GM10248 (cell line): ENCODE measurements at regions not wholly inside any gene's neighbourhood (a gene's known extent, or its start where the extent isn't known, plus 50 kb on each side); places are given as distances from the start of the nearest gene placed in this dataset.

Experiments
- CTCF ChIA-PET: fragments of 300-600 bp; sonication (Branson Sonifier 250); formaldehyde crosslinking; extraction: SDS; loops from one replicate; lab custom pipeline; 2021; ENCODE audit warnings: antibody characterized with exemption; lab: Yijun Ruan, JAX
- POLR2A ChIA-PET: fragments of 350-650 bp; sonication (Branson Sonifier 250); formaldehyde crosslinking; extraction: SDS; loops from one replicate; lab custom pipeline; 2020; ENCODE audit warnings: antibody characterized with exemption; lab: Yijun Ruan, JAX
- DNase-seq: peaks from one replicate; pipeline ENCODE4 v3.0.0; 2012; ENCODE audit errors: extremely low spot score
- CTCF ChIP-seq: IDR thresholded peaks from 2 replicates; pipeline ENCODE4 v1.5.1; 2012; ENCODE audit warnings: mild to moderate bottlenecking, low read depth; ENCODE audit errors: extremely low read depth, missing control alignments, control extremely low read depth

- TF ChIP-seq CTCF, result no peak
- CTCF ChIA-PET, result interaction anchor here (1.6 kb wide), 1 partner anchor 11 kb away, joined by 6 read pairs; no protein-coding TSS in a partner anchor
- DNase-seq, result no peak
- POLR2A ChIA-PET, result no interaction called here
Observed at GRCh38 chr2:193627927-193628272, 1433.2 kb upstream of the TMEFF2 start.

- POLR2A ChIA-PET, result no interaction called here
- DNase-seq, result no peak
- no peak for TF ChIP-seq CTCF
- CTCF ChIA-PET, result interaction anchor here (1.6 kb wide), 1 partner anchor 10 kb away, joined by 6 read pairs; no protein-coding TSS in a partner anchor
Observed at GRCh38 chr2:193627187-193627926, 1432.6 kb upstream of the TMEFF2 start.

- POLR2A ChIA-PET, result no interaction called here
- DNase-seq, result no peak
- no peak for TF ChIP-seq CTCF
- CTCF ChIA-PET, result no interaction called here
Observed at GRCh38 chr2:193608451-193608850, 1413.7 kb upstream of the TMEFF2 start.

GRCh38 chr2:193590831-193591230, 1396.1 kb upstream of the TMEFF2 start:
- no peak for DNase-seq
- TF ChIP-seq CTCF, result no peak
- POLR2A ChIA-PET, result no interaction called here
- CTCF ChIA-PET, result no interaction called here

GRCh38 chr2:193584522-193584938, 1389.8 kb upstream of the TMEFF2 start:
- peak; percentile 50 for TF ChIP-seq CTCF
- DNase-seq, result peak; percentile 31
- CTCF ChIA-PET, result interaction anchor here (0.7 to 2.6 kb wide), 10 partner anchors 9 to 1736 kb away, joined by 3 to 13 read pairs (median 4); no protein-coding TSS in a partner anchor
- POLR2A ChIA-PET, result no interaction called here

GRCh38 chr2:193583638-193584400, 1389.1 kb upstream of the TMEFF2 start:
- CTCF ChIA-PET, result interaction anchor here (0.7 to 2.6 kb wide), 10 partner anchors 9 to 1737 kb away, joined by 3 to 13 read pairs (median 4); no protein-coding TSS in a partner anchor
- TF ChIP-seq CTCF, result no peak

More at GRCh38 chr2:193583638-193584400, 1389.1 kb upstream of the TMEFF2 start:
- no peak for DNase-seq
- POLR2A ChIA-PET, result no interaction called here
